ENCODE measurements at regions not wholly inside any gene's neighbourhood (a gene's known extent, or its start where the extent isn't known, plus 50 kb on each side); places are given as distances from the start of the nearest gene placed in this dataset.
"Not testable (repeated sequence)": the region's sequence is repeated elsewhere in the genome, so short reads cannot be mapped to it uniquely, and the experiment has no call there.

- H3K27ac ChIP-seq, result no peak overlapping the region
- 87 to 96% methylated on average over 2 of the region's 2 CpGs for WGBS, 2 donors
- H3K9me3 ChIP-seq, result no peaks in the 10 kb centered on the region
- no peaks in the 10 kb centered on the region for H3K36me3 ChIP-seq
- no peak for DNase-seq
- H3K4me1 ChIP-seq, result no peaks in the 10 kb centered on the region
- no peak for ATAC-seq (ENCODE audit: low FRiP score in 2 of 2)
- no peaks in the 10 kb centered on the region for H3K27me3 ChIP-seq
- H3K4me3 ChIP-seq, result no peak overlapping the region
- TF ChIP-seq POLR2AphosphoS5 (IDR thresholded peaks at IDR 0.05), result no peak
- TF ChIP-seq EP300 (IDR thresholded peaks at IDR 0.05), result no peak
Measured at GRCh38 chr1:99396389-99396788, 132.1 kb downstream of the PLPPR4 start.

DNA sequence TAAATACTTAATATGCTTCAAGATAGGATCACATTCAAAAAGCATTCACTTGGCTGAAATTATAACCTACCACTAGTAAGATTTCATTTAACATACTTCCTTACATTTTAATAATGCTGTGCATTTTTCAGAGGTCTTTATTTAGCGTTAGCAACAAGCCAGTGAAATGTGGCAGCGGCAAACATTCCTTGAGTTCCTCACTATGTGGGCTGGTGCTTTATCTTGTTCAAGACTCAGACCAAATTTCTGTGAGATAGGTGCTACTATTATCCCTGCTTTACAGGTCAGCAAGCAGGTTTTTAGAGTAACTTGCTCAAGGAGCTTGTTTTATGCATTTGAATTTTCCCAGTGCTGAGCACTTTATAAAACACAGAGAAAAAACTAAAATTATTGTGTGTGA, 132.7 kb downstream of the PLPPR4 start:
- Histone ChIP-seq H3K27me3 (no peaks in the 10 kb centered on the region), H3K4me1 (no peaks in the 10 kb centered on the region), H3K36me3 (no peaks in the 10 kb centered on the region), H3K27ac (no peak overlapping the region), H3K9me3 (no peaks in the 10 kb centered on the region), H3K4me3 (no peak overlapping the region)
- no peak for TF ChIP-seq EP300 (IDR thresholded peaks at IDR 0.05)
- TF ChIP-seq, protein P1, sequence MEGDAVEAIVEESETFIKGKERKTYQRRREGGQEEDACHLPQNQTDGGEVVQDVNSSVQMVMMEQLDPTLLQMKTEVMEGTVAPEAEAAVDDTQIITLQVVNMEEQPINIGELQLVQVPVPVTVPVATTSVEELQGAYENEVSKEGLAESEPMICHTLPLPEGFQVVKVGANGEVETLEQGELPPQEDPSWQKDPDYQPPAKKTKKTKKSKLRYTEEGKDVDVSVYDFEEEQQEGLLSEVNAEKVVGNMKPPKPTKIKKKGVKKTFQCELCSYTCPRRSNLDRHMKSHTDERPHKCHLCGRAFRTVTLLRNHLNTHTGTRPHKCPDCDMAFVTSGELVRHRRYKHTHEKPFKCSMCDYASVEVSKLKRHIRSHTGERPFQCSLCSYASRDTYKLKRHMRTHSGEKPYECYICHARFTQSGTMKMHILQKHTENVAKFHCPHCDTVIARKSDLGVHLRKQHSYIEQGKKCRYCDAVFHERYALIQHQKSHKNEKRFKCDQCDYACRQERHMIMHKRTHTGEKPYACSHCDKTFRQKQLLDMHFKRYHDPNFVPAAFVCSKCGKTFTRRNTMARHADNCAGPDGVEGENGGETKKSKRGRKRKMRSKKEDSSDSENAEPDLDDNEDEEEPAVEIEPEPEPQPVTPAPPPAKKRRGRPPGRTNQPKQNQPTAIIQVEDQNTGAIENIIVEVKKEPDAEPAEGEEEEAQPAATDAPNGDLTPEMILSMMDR (IDR thresholded peaks at IDR 0.05), result no peak
- no peak for TF ChIP-seq POLR2A (IDR thresholded peaks at IDR 0.05)
- TF ChIP-seq POLR2AphosphoS5 (IDR thresholded peaks at IDR 0.05), result no peak
- DNase-seq (no peak), ATAC-seq (ENCODE audit: low FRiP score in 2 of 2) (no peak)
- WGBS, 2 donors, result 78 to 81% methylated on average over 2 of the region's 2 CpGs

DNA sequence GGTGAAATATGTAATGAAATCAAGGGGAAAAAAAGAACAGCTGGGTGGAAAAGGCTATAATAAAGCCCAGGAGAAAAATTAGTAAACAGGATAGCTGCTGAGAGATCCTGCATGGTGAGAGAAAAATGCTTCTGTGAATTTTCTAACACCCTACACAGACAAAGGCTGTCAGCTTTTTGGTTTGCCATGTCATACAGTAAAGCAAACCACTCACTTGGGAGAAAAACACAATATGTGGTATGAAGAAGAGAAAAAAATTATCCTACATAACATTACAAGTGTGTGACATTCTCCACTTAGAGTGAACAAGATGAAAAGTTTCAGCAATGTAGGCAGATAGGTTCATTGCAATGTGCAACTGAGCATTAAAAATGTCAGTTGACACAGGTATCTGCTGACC, 133.6 kb downstream of the PLPPR4 start:
- Histone ChIP-seq H3K9me3 (no peaks in the 10 kb centered on the region), H3K27ac (no peak overlapping the region), H3K27me3 (no peaks in the 10 kb centered on the region), H3K4me3 (no peak overlapping the region), H3K4me1 (no peaks in the 10 kb centered on the region), H3K36me3 (no peaks in the 10 kb centered on the region)
- TF ChIP-seq POLR2AphosphoS5 (IDR thresholded peaks at IDR 0.05), result no peak
- TF ChIP-seq, protein P1 (IDR thresholded peaks at IDR 0.05), result no peak
- TF ChIP-seq EP300 (IDR thresholded peaks at IDR 0.05), result no peak
- DNase-seq (no peak), ATAC-seq (ENCODE audit: low FRiP score in 2 of 2) (no peak)

GRCh38 chr1:99401556-99401955, 137.3 kb downstream of the PLPPR4 start:
- not testable (repeated sequence) for H3K4me3 ChIP-seq; H3K36me3 ChIP-seq; H3K4me1 ChIP-seq; DNase-seq; H3K27ac ChIP-seq; H3K27me3 ChIP-seq; ATAC-seq (ENCODE audit: low FRiP score in 2 of 2); H3K9me3 ChIP-seq

DNA sequence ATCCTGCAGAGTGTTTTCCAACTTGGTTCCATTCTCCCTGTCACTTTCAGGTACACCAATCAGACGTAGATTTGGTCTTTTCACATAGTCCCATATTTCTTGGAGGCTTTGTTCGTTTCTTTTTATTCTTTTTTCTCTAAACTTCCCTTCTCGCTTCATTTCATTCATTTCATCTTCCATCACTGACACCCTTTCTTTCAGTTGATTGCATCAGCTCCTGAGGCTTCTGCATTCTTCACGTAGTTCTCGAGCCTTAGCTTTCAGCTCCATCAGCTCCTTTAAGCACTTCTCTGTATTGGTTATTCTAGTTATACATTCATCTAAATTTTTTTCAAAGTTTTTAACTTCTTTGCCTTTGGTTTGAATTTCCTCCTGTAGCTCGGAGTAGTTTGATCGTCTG, 140.1 kb downstream of the PLPPR4 start:
- not testable (repeated sequence) for H3K9me3 ChIP-seq; DNase-seq; H3K4me1 ChIP-seq; H3K36me3 ChIP-seq; H3K27me3 ChIP-seq; H3K27ac ChIP-seq; ATAC-seq (ENCODE audit: low FRiP score in 2 of 2); H3K4me3 ChIP-seq
- 85 to 94% methylated on average over 6 to 7 of the region's 7 CpGs for WGBS, 2 donors

DNA sequence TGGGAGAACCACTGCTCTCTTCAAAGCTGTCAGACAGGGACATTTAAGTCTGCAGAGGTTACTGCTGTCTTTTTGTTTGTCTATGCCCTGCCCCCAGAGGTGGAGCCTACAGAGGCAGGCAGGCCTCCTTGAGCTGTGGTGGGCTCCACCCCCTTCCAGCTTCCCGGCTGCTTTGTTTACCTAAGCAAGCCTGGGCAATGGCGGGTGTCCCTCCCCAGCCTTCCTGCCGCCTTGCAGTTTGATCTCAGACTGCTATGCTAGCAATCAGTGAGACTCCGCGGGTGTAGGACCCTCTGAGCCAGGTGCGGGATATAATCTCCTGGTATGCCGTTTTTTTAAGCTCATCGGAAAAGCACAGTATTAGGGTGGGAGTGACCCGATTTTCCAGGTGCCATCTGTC, 141.0 kb downstream of the PLPPR4 start:
- not testable (repeated sequence) for ATAC-seq (ENCODE audit: low FRiP score in 2 of 2); H3K27me3 ChIP-seq; H3K27ac ChIP-seq; H3K9me3 ChIP-seq; H3K4me1 ChIP-seq; H3K36me3 ChIP-seq; DNase-seq; H3K4me3 ChIP-seq
- 84 to 94% methylated on average over 9 of the region's 9 CpGs for WGBS, 2 donors

GRCh38 chr1:99407018-99407417, 142.7 kb downstream of the PLPPR4 start:
- WGBS, 2 donors, result 80 to 81% methylated on average over 3 of the region's 3 CpGs
- H3K4me3 ChIP-seq, result no peak overlapping the region
- no peak for TF ChIP-seq POLR2AphosphoS5 (IDR thresholded peaks at IDR 0.05)
- no peak for TF ChIP-seq EP300 (IDR thresholded peaks at IDR 0.05)
- no peak for TF ChIP-seq POLR2A (IDR thresholded peaks at IDR 0.05)
- TF ChIP-seq, protein P1 (IDR thresholded peaks at IDR 0.05), result no peak

More at GRCh38 chr1:99407018-99407417, 142.7 kb downstream of the PLPPR4 start:
- Histone ChIP-seq H3K27me3 (no peaks in the 10 kb centered on the region), H3K36me3 (no peaks in the 10 kb centered on the region), H3K27ac (no peak overlapping the region), H3K9me3 (no peaks in the 10 kb centered on the region), H3K4me1 (no peaks in the 10 kb centered on the region)
- ATAC-seq (ENCODE audit: low FRiP score in 2 of 2) (no peak), DNase-seq (no peak)
